Breast epithelium (tissue), 3 donors: ENCODE measurements at regions not wholly inside any gene's neighbourhood (a gene's known extent, or its start where the extent isn't known, plus 50 kb on each side); places are given as distances from the start of the nearest gene placed in this dataset.

Source experiments
- POLR2A ChIP-seq: fragments of 450-650 bp; IDR thresholded peaks from one replicate; pipeline ENCODE4 v1.6.1; 2016; ENCODE audit warnings: antibody characterized with exemption, mild to moderate bottlenecking, moderate library complexity
- TF ChIP-seq, protein P1 (sequence below), 3 donors: fragments of 450-650 bp; IDR thresholded peaks; one replicate each; pipeline ENCODE4 v1.5.1; 2016 to 2017; ENCODE audit warnings: antibody characterized with exemption in 3 of 3, mild to moderate bottlenecking in 3 of 3, moderate library complexity in 3 of 3

DNA sequence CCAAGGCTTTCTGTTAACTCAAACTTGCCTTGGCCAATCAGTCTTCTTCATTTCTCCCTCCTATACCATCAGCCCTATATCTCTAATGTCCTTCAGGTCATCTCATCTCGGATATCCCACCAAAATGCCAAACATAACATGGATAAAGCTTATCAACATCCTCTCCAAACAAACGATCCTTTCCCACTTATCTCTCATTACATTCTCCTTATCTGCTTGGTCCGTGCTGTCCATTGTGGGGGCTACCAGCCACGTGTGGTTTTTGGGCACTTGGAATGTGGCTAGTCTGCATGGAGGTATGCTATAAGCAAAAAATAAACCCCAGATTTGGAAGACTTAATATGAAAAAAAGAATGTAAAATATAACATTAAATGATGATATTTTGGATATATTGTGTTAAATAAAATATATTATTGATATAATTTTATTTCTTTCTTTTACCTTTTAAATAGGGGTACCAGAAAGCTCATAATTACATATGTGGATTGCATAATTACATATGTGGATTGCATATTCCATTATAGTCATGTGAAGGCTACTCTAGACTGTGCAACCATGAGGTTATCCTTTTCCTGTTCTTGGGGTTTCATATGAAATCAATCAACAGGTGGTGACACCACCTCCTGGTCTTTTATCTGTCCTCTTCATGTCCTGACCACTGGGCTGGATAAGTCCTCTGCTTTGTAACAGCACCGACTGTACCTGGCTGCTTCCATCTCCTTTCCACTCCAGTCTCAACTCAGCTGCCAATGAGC lies 123.0 kb downstream of the CD83 start:
- TF ChIP-seq POLR2A = no peak
- TF ChIP-seq, protein P1, sequence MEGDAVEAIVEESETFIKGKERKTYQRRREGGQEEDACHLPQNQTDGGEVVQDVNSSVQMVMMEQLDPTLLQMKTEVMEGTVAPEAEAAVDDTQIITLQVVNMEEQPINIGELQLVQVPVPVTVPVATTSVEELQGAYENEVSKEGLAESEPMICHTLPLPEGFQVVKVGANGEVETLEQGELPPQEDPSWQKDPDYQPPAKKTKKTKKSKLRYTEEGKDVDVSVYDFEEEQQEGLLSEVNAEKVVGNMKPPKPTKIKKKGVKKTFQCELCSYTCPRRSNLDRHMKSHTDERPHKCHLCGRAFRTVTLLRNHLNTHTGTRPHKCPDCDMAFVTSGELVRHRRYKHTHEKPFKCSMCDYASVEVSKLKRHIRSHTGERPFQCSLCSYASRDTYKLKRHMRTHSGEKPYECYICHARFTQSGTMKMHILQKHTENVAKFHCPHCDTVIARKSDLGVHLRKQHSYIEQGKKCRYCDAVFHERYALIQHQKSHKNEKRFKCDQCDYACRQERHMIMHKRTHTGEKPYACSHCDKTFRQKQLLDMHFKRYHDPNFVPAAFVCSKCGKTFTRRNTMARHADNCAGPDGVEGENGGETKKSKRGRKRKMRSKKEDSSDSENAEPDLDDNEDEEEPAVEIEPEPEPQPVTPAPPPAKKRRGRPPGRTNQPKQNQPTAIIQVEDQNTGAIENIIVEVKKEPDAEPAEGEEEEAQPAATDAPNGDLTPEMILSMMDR (IDR thresholded peaks at IDR 0.05) = no peak
